ENCODE measurements at regions not wholly inside any gene's neighbourhood (a gene's known extent, or its start where the extent isn't known, plus 50 kb on each side); places are given as distances from the start of the nearest gene placed in this dataset.

GRCh38 chr1:14065486-14065885, 365.5 kb downstream of the PRDM2 start:
- H3K36me3 ChIP-seq (ENCODE audit: control insufficient read depth in 3 of 3, insufficient read depth in 2 of 3, low read depth in 1 of 3, low read length in 3 of 3), result no peaks in the 10 kb centered on the region
- DNase-seq (no peak), FAIRE-seq (no peak)
- no peak overlapping the region for H3K4me3 ChIP-seq (ENCODE audit: low read depth in 1 of 3, low read length in 3 of 3)
- no peak overlapping the region for H3K27ac ChIP-seq (ENCODE audit: low read depth in 1 of 3, low read length in 2 of 3)
- 89 to 92% (median 89%) methylated on average over 6 of the region's 6 CpGs for WGBS, 3 donors
- H3K9me3 ChIP-seq (ENCODE audit: control insufficient read depth in 2 of 2, insufficient read depth in 1 of 2, low read depth in 1 of 2, low read length in 1 of 2), result no peaks in the 10 kb centered on the region
- no peaks in the 10 kb centered on the region for H3K4me1 ChIP-seq (ENCODE audit: control insufficient read depth in 3 of 3, insufficient read depth in 2 of 3, low read depth in 1 of 3, low read length in 2 of 3)
- H3K27me3 ChIP-seq (ENCODE audit: control insufficient read depth in 3 of 3, insufficient read depth in 3 of 3, low read length in 3 of 3), result no peaks in the 10 kb centered on the region

- H3K9me3 ChIP-seq (ENCODE audit: control insufficient read depth in 2 of 2, insufficient read depth in 1 of 2, low read depth in 1 of 2, low read length in 1 of 2), result no peaks in the 10 kb centered on the region
- no peak overlapping the region for H3K27ac ChIP-seq (ENCODE audit: low read depth in 1 of 3, low read length in 2 of 3)
- H3K4me3 ChIP-seq (ENCODE audit: low read depth in 1 of 3, low read length in 3 of 3), result no peak overlapping the region
- 89 to 95% (median 91%) methylated on average over 5 of the region's 5 CpGs for WGBS, 3 donors
- FAIRE-seq (no peak), DNase-seq (no peak)
- no peaks in the 10 kb centered on the region for H3K27me3 ChIP-seq (ENCODE audit: control insufficient read depth in 3 of 3, insufficient read depth in 3 of 3, low read length in 3 of 3)
- H3K4me1 ChIP-seq (ENCODE audit: control insufficient read depth in 3 of 3, insufficient read depth in 2 of 3, low read depth in 1 of 3, low read length in 2 of 3), result no peaks in the 10 kb centered on the region
- no peaks in the 10 kb centered on the region for H3K36me3 ChIP-seq (ENCODE audit: control insufficient read depth in 3 of 3, insufficient read depth in 2 of 3, low read depth in 1 of 3, low read length in 3 of 3)
Observed at GRCh38 chr1:14067036-14067435, 367.0 kb downstream of the PRDM2 start.

DNA sequence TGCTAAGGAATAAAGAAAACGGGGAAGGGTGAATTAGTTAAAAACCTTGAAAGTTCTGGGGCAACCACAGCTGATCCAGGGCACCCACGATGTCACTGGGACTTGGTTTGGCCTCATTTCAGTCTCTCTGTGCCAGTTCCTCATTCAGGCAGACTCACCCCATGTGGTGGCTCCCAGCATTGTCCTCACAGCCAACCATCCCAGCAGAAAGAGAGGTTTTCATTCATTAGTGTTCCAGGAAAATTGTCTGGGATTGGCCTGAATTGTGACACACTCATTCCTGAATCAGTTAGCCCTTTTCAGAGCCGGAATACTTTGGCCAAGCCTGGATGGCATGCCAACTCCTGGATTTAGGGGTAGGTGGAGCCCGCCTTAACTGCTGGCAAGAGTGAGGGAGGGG, 367.7 kb downstream of the PRDM2 start:
- Histone ChIP-seq H3K4me3 (ENCODE audit: low read depth in 1 of 3, low read length in 3 of 3) (no peak overlapping the region), H3K36me3 (ENCODE audit: control insufficient read depth in 3 of 3, insufficient read depth in 2 of 3, low read depth in 1 of 3, low read length in 3 of 3) (no peaks in the 10 kb centered on the region), H3K9me3 (ENCODE audit: control insufficient read depth in 2 of 2, insufficient read depth in 1 of 2, low read depth in 1 of 2, low read length in 1 of 2) (no peaks in the 10 kb centered on the region), H3K4me1 (ENCODE audit: control insufficient read depth in 3 of 3, insufficient read depth in 2 of 3, low read depth in 1 of 3, low read length in 2 of 3) (no peaks in the 10 kb centered on the region), H3K27me3 (ENCODE audit: control insufficient read depth in 3 of 3, insufficient read depth in 3 of 3, low read length in 3 of 3) (no peaks in the 10 kb centered on the region), H3K27ac (ENCODE audit: low read depth in 1 of 3, low read length in 2 of 3) (no peak overlapping the region)
- DNase-seq (no peak), FAIRE-seq (no peak)
- 70 to 77% (median 76%) methylated on average over 4 of the region's 4 CpGs for WGBS, 3 donors

DNA sequence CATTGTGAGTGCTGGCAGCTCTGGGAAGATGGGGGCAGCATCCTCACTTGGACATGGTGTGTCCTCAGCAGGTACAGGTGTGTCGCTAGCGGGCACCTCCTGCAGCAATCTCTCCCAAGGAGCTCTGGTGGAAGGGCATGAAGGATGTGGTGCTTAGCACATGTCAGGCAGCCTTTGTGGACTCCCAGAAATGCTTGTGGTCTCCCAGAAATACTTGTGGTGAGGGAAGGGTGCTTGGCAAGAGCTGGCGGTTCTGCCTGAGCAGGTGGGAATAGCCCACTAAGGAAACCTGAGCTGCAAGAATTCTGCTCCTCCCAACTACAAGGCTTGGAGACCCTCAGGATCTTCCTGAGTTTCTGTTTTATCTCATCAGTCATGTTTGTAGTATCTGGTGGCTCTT, 371.6 kb downstream of the PRDM2 start:
- no peaks in the 10 kb centered on the region for H3K4me1 ChIP-seq (ENCODE audit: control insufficient read depth in 3 of 3, insufficient read depth in 2 of 3, low read depth in 1 of 3, low read length in 2 of 3)
- no peak for DNase-seq
- H3K9me3 ChIP-seq (ENCODE audit: control insufficient read depth in 2 of 2, insufficient read depth in 1 of 2, low read depth in 1 of 2, low read length in 1 of 2), result no peaks in the 10 kb centered on the region
- FAIRE-seq, result no peak
- no peaks in the 10 kb centered on the region for H3K36me3 ChIP-seq (ENCODE audit: control insufficient read depth in 3 of 3, insufficient read depth in 2 of 3, low read depth in 1 of 3, low read length in 3 of 3)
- H3K4me3 ChIP-seq (ENCODE audit: low read depth in 1 of 3, low read length in 3 of 3), result no peak overlapping the region
- H3K27me3 ChIP-seq (ENCODE audit: control insufficient read depth in 3 of 3, insufficient read depth in 3 of 3, low read length in 3 of 3), result peaks cover 0 to 3% (median 0%) of the 10 kb centered on the region in 3 donors
- no peak overlapping the region for H3K27ac ChIP-seq (ENCODE audit: low read depth in 1 of 3, low read length in 2 of 3)
- 92 to 97% (median 92%) methylated on average over 3 of the region's 3 CpGs for WGBS, 3 donors

DNA sequence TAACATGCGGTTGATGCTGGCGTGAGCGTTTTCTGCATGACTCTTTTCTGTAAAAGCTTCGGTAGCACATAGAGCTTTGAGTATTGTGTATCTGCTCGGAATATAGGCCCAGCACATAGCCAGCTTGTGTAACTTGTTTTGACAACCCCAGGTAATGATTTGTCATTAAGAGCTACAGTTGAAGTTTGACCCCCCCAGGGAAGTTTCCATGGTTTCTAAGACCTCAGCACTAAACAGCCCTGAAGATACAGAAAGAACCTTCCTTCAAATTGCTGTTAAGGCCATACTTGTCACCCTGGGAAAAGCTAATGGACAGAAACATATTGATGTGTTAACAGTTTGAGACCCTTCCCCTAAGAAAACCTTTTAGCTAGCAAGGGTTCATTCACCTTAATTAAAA, 380.7 kb downstream of the PRDM2 start:
- no peak for FAIRE-seq
- no peaks in the 10 kb centered on the region for H3K36me3 ChIP-seq (ENCODE audit: control insufficient read depth in 3 of 3, insufficient read depth in 2 of 3, low read depth in 1 of 3, low read length in 3 of 3)
- no peak overlapping the region for H3K27ac ChIP-seq (ENCODE audit: low read depth in 1 of 3, low read length in 2 of 3)
- H3K4me3 ChIP-seq (ENCODE audit: low read depth in 1 of 3, low read length in 3 of 3), result no peak overlapping the region
- no peaks in the 10 kb centered on the region for H3K4me1 ChIP-seq (ENCODE audit: control insufficient read depth in 3 of 3, insufficient read depth in 2 of 3, low read depth in 1 of 3, low read length in 2 of 3)
- DNase-seq, result no peak
- no peaks in the 10 kb centered on the region for H3K27me3 ChIP-seq (ENCODE audit: control insufficient read depth in 3 of 3, insufficient read depth in 3 of 3, low read length in 3 of 3)
- no peaks in the 10 kb centered on the region for H3K9me3 ChIP-seq (ENCODE audit: control insufficient read depth in 2 of 2, insufficient read depth in 1 of 2, low read depth in 1 of 2, low read length in 1 of 2)
- 95 to 97% (median 95%) methylated on average over 5 of the region's 5 CpGs for WGBS, 3 donors

- no peak overlapping the region for H3K4me3 ChIP-seq (ENCODE audit: low read depth in 1 of 3, low read length in 3 of 3)
- H3K36me3 ChIP-seq (ENCODE audit: control insufficient read depth in 3 of 3, insufficient read depth in 2 of 3, low read depth in 1 of 3, low read length in 3 of 3), result no peaks in the 10 kb centered on the region
- no peak for DNase-seq
- H3K27me3 ChIP-seq (ENCODE audit: control insufficient read depth in 3 of 3, insufficient read depth in 3 of 3, low read length in 3 of 3), result no peaks in the 10 kb centered on the region
- no peaks in the 10 kb centered on the region for H3K4me1 ChIP-seq (ENCODE audit: control insufficient read depth in 3 of 3, insufficient read depth in 2 of 3, low read depth in 1 of 3, low read length in 2 of 3)
- no peaks in the 10 kb centered on the region for H3K9me3 ChIP-seq (ENCODE audit: control insufficient read depth in 2 of 2, insufficient read depth in 1 of 2, low read depth in 1 of 2, low read length in 1 of 2)
- no peak for FAIRE-seq
- 77 to 88% (median 83%) methylated on average over 5 of the region's 5 CpGs for WGBS, 3 donors
- no peak overlapping the region for H3K27ac ChIP-seq (ENCODE audit: low read depth in 1 of 3, low read length in 2 of 3)
Observed at GRCh38 chr1:14082331-14082730, 382.3 kb downstream of the PRDM2 start.

GRCh38 chr1:14083277-14083676, 383.3 kb downstream of the PRDM2 start:
- DNase-seq (no peak), FAIRE-seq (no peak)
- Histone ChIP-seq H3K27ac (ENCODE audit: low read depth in 1 of 3, low read length in 2 of 3) (no peak overlapping the region), H3K27me3 (ENCODE audit: control insufficient read depth in 3 of 3, insufficient read depth in 3 of 3, low read length in 3 of 3) (no peaks in the 10 kb centered on the region), H3K9me3 (ENCODE audit: control insufficient read depth in 2 of 2, insufficient read depth in 1 of 2, low read depth in 1 of 2, low read length in 1 of 2) (no peaks in the 10 kb centered on the region), H3K4me1 (ENCODE audit: control insufficient read depth in 3 of 3, insufficient read depth in 2 of 3, low read depth in 1 of 3, low read length in 2 of 3) (no peaks in the 10 kb centered on the region), H3K4me3 (ENCODE audit: low read depth in 1 of 3, low read length in 3 of 3) (no peak overlapping the region), H3K36me3 (ENCODE audit: control insufficient read depth in 3 of 3, insufficient read depth in 2 of 3, low read depth in 1 of 3, low read length in 3 of 3) (no peaks in the 10 kb centered on the region)

- H3K4me3 ChIP-seq (ENCODE audit: low read depth in 1 of 3, low read length in 3 of 3), result no peak overlapping the region
- no peak overlapping the region for H3K27ac ChIP-seq (ENCODE audit: low read depth in 1 of 3, low read length in 2 of 3)
- H3K27me3 ChIP-seq (ENCODE audit: control insufficient read depth in 3 of 3, insufficient read depth in 3 of 3, low read length in 3 of 3), result no peaks in the 10 kb centered on the region
- no peaks in the 10 kb centered on the region for H3K4me1 ChIP-seq (ENCODE audit: control insufficient read depth in 3 of 3, insufficient read depth in 2 of 3, low read depth in 1 of 3, low read length in 2 of 3)
- WGBS, 3 donors, result 35 to 68% (median 48%) methylated on average over 1 of the region's 1 CpG
- H3K36me3 ChIP-seq (ENCODE audit: control insufficient read depth in 3 of 3, insufficient read depth in 2 of 3, low read depth in 1 of 3, low read length in 3 of 3), result no peaks in the 10 kb centered on the region
- FAIRE-seq, result no peak
- H3K9me3 ChIP-seq (ENCODE audit: control insufficient read depth in 2 of 2, insufficient read depth in 1 of 2, low read depth in 1 of 2, low read length in 1 of 2), result no peaks in the 10 kb centered on the region
- DNase-seq, result no peak
Observed at GRCh38 chr1:14083706-14084105, 383.7 kb downstream of the PRDM2 start.

- 86 to 92% (median 90%) methylated on average over 1 of the region's 1 CpG for WGBS, 3 donors
- Histone ChIP-seq H3K4me3 (ENCODE audit: low read depth in 1 of 3, low read length in 3 of 3) (no peak overlapping the region), H3K27me3 (ENCODE audit: control insufficient read depth in 3 of 3, insufficient read depth in 3 of 3, low read length in 3 of 3) (no peaks in the 10 kb centered on the region), H3K36me3 (ENCODE audit: control insufficient read depth in 3 of 3, insufficient read depth in 2 of 3, low read depth in 1 of 3, low read length in 3 of 3) (no peaks in the 10 kb centered on the region), H3K4me1 (ENCODE audit: control insufficient read depth in 3 of 3, insufficient read depth in 2 of 3, low read depth in 1 of 3, low read length in 2 of 3) (no peaks in the 10 kb centered on the region), H3K27ac (ENCODE audit: low read depth in 1 of 3, low read length in 2 of 3) (no peak overlapping the region), H3K9me3 (ENCODE audit: control insufficient read depth in 2 of 2, insufficient read depth in 1 of 2, low read depth in 1 of 2, low read length in 1 of 2) (peaks cover 0 to 3% of the 10 kb centered on the region in 2 donors)
- DNase-seq (no peak), FAIRE-seq (no peak)
Observed at GRCh38 chr1:14090062-14090461, 390.1 kb downstream of the PRDM2 start.

Data from small intestine (tissue), 7 donors.